ENCODE measurements at regions not wholly inside any gene's neighbourhood (a gene's known extent, or its start where the extent isn't known, plus 50 kb on each side); places are given as distances from the start of the nearest gene placed in this dataset.
"Not testable (repeated sequence)": the region's sequence is repeated elsewhere in the genome, so short reads cannot be mapped to it uniquely, and the experiment has no call there.

- not testable (repeated sequence) for DNase-seq
Measured at GRCh38 chr16:29155866-29156200, 171.0 kb downstream of the LAT start.

DNA sequence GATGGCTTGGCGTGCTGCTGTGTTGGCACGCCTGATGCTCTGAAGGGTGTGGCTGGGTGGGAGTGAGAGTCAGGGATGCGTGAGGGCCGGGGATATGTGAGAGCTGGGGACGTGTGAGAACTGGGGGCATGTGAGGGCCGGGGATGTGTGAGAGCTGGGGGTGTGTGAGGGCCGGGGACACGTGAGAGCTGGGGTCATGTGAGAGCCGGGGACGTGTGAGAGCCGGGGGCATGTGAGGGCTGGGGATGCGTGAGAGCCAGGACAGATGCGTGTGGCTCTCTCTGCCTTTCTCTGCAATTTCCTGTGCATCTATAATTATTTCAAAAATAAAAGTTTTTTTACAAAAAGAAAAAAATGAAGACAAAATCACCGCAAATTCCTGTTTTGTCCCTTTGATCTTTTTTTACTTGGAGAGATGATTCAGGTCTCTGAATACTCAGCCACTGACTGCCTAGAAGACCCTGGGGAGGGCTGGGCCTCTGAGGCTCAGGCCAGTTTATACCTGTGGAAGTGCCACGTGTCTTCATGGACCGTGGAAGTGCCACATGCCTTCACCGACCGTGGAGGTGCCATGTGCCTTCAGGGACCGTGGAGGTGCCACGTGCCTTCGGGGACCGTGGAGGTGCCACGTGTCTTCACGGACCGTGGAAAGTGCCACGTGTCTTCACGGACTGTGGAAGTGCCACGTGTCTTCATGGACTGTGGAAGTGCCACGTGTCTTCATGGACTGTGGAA is 170.4 kb downstream of the LAT start:
- DNase-seq: peak; percentile 62

GRCh38 chr16:29154676-29155121 is 169.8 kb downstream of the LAT start:
- DNase-seq: no peak

DNA sequence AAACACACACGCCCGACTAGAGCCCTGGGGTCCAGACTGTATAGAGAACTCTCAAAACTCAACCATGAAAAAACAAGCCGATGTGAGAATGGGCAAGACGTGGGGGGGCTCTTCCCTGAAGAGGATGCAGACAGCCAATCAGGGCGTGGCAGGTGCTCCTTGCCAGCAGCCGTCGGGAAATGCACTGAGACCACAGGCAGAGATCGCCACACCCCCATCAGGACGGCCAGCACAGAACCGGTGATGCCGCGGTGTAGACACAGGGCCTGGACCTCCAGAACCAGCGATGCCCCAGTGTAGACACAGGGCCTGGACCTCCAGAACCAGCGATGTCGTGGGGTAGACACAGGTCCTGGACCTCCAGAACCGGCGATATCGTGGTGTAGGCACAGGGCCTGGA is 169.2 kb downstream of the LAT start:
- DNase-seq: no peak

DNA sequence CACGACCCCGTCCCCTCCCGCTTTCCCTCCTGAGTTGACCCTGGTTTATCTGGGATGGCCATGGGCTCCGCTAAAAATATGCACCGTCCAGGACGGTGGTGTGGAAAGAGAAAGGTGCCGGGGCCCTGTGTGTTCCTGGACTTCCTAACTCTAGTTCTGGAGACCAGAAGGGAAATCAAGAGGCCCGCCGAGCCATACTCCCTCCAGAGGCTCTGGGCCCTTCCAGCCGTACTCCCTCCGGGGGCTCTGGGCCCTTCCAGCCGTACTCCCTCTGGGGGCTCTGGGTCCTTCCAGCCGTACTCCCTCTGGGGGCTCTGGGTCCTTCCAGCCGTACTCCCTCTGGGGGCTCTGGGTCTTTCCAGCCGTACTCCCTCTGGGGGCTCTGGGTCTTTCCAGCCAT is 168.5 kb downstream of the LAT start:
- DNase-seq: not testable (repeated sequence)

GRCh38 chr16:29152544-29153031 is 167.7 kb downstream of the LAT start:
- not testable (repeated sequence) for DNase-seq

DNA sequence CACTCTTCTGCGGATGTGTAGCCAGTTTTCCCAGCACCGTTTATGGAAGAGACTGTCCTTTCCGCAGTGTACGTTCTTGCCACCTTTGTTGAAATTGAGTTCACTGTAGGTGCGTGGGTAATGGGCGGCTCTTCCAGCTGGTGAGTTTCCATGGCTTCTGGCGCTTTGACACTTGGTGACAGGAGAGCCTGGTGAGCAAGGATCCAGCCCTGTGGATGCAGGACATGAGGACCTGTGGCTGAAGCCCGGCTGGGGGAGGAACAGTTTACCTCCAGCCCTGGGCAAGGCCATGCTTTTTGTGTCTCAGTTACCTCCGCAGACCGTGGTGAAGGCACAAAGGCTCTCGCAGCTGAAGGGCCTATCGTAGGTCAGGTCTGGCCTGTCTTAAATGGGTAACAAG is 166.5 kb downstream of the LAT start:
- DNase-seq: no peak

DNA sequence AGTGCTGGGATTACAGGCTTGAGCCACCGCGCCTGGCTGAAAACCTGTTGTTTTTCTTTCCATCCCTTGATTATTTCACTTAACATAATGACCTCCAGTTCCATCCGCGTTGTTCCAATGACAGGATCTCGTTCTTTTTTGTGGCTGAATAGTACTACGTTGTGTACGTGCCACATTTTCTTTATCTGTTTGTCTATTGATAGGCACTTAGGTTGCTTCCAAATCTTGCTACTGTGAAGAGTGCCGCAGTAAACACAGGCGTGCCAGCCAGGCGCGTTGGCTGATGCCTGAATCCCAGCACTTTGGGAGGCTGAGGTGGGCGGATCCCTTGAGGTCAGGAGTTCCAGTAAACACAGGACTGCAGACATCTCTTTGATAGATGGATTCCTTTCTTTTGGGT is 165.1 kb downstream of the LAT start:
- not testable (repeated sequence) for DNase-seq

GRCh38 chr16:29148867-29149272 is 164.0 kb downstream of the LAT start:
- DNase-seq: peak; percentile 91

DNA sequence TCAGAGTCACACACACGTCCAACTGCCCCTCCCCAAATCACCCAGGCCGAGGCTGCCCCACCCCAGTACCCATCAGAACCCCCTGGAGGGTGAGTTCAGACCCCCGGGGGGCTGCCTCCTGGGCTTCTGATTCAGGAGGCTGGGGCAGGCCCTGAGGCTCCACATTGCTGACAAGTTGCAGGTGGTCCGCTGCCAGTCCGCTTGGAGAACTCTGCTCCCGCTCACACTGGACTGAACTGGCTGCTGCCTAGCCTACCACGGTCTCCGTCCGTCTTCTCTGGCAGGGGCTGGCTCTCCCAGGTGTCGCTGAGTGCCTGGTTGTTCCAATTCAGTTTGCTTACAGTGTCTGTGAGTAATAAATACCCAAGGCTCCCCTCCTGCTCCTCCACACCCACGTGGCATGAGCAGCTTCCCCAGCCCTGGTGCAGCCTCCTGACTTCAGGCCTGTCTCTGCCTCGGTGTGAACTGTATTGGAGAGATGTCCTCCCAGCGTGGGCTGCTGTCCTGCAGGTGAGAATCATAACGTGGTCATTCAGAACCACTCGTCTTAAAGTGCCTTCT is 163.4 kb downstream of the LAT start:
- DNase-seq: no peak

GRCh38 chr16:29147710-29148109 is 162.9 kb downstream of the LAT start:
- not testable (repeated sequence) for DNase-seq

- not testable (repeated sequence) for DNase-seq
Measured at GRCh38 chr16:29146808-29147643, 162.2 kb downstream of the LAT start.

DNA sequence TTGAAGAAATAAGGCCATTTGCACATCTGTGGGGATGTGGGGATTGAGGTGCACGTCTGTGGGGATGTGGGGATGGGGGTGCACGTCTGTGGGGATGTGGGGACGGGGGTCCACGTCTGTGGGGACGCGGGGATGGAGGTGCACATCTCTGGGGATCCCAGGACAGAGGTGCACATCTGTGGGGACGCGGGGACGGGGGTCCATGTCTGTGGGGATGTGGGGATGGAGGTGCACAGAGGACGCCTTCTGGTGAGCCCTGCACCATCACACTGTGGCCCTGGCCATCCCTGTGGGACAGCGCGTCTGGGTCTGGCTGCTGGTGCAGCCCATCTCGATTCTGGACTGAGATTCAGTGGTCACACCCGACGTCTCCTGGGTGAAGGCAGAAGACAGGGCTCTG is 161.4 kb downstream of the LAT start:
- DNase-seq: no peak

DNA sequence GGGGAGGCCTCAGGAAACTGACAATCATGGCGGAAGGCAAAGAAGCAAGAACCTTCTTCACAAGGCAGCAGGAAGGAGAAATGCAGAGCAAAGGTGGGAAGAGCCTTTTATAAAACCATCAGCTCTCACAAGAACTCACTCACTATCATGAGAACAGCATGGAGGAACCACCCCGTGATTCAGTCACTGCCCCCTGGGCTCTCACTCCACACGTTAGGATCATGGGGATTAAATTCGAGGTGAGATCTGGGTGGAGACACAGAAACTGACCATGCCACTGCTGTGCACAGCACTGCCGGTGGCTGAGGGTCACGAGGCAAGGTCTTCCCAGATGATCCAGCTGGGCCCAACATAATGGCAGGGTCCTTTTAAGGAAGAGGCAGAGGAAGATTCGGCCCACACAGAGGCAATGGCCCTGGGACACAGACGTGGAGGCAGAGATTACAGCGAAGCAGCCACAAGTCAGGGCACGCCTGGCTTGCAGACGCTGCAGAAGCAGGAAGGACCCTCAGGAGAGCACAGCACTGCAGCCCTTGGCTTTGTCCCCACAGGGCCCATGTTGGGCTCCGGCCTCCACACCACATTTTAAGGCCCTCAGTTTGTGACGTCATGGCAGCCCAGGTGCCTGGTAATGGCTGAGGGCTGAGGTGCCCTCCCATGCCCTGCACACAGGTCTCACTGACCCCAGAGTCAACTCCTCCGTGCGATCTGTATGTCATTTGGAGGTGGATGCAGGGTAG is 160.8 kb downstream of the LAT start:
- DNase-seq: not testable (repeated sequence)

GRCh38 chr16:29145086-29145485 is 160.2 kb downstream of the LAT start:
- not testable (repeated sequence) for DNase-seq

GRCh38 chr16:29144669-29145062 is 159.8 kb downstream of the LAT start:
- not testable (repeated sequence) for DNase-seq

- DNase-seq: not testable (repeated sequence)
Measured at GRCh38 chr16:29143739-29144668, 159.2 kb downstream of the LAT start.

DNA sequence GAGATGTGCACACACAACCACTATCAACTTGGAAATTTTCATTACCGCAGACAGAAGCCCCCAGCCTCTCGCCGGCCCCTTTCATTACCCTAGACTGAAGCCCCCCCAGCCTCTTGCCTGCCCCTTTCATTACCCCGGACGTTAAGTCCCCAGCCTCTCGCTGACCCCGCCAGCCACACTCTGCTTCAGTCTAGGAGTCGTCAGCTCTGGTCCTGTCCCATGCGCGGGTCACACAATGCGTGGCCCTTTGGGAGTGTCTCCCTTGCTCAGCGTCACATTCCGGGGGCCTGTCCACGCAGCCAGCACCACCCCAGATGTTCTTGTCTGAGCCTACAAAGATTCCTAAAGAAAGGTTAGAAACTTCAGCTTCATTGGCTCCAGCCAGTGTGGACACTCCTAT is 157.7 kb downstream of the LAT start:
- not testable (repeated sequence) for DNase-seq

- peak; percentile 5 for DNase-seq
Measured at GRCh38 chr16:29141586-29142324, 156.9 kb downstream of the LAT start.

- peak; percentile 11 for DNase-seq
Measured at GRCh38 chr16:29141121-29141520, 156.3 kb downstream of the LAT start.
